T-helper 1 cell treated with Interleukin-12 subunit alpha and Interleukin-12 subunit beta and Interleukin-4 antibody, amounts not matched to agents 30 ng/mL and 1 ng/mL, for 36 hours (primary cell): ENCODE measurements at regions not wholly inside any gene's neighbourhood (a gene's known extent, or its start where the extent isn't known, plus 50 kb on each side); places are given as distances from the start of the nearest gene placed in this dataset.
"Not testable (repeated sequence)": the region's sequence is repeated elsewhere in the genome, so short reads cannot be mapped to it uniquely, and the experiment has no call there.

Experiments used
- intact Hi-C: fragments of 100-400 bp; cut with micrococcal nuclease; formaldehyde crosslinking; loops from one replicate; pipeline ENCODE4 v1.15.1; 2024

DNA sequence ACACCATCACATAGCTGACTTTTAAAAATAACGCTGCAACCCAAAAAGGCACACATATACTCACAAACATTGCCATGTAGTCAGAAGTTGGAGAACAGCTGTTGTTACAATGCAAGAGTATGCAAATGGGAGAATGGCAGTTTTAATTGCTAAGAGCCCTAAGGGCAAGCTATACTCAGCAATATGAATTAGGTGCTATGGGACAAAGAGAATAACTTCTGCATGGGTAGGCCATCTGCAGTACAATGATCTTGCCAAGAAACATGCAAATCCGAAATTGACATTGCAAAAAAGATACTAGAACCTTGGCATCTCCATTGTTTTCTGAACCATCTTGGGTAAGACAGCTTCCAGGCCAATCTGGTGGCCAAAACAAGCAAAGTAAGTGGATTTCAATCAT lies 697.8 kb downstream of the LRRIQ3 start:
- intact Hi-C loops = no loop called here

DNA sequence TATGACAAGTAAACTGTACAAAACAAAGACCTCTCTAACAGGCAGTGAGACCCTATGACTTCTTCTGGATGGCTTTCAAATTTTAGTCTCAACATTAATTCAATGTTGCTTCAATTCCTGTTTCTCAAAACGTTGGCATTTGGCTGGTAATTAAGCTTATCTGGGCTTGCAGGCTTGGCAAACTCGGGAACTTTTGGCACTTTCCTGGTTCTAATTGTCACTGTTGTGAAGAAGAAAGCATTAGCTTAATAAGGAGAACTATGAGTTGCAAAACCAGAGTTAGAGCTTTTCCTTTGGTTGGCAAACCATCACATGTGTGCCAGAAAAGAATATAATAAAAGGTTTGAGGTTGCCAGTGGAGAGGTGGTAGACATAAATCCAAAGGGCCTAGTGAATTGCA lies 698.3 kb downstream of the LRRIQ3 start:
- intact Hi-C loops = no loop called here

DNA sequence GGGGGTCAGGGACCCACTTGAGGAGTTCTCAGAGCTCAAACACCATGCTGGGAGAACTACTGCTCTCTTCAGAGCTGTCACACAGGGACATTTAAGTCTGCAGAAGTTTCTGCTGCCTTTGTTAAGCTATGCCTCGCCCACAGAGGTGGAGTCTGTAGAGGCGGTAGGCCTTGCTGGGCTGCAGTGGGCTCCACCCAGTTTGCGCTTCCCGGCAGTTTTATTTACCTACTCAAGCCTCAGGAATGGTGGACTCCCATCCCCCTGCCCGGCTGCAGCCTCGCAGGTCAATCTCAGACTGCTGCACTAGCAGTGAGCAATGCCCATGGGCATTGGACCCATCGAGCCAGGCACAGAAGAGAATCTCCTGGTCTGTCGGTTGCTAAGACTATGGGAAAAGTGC lies 706.4 kb downstream of the LRRIQ3 start:
- intact Hi-C loops = no loop called here

DNA sequence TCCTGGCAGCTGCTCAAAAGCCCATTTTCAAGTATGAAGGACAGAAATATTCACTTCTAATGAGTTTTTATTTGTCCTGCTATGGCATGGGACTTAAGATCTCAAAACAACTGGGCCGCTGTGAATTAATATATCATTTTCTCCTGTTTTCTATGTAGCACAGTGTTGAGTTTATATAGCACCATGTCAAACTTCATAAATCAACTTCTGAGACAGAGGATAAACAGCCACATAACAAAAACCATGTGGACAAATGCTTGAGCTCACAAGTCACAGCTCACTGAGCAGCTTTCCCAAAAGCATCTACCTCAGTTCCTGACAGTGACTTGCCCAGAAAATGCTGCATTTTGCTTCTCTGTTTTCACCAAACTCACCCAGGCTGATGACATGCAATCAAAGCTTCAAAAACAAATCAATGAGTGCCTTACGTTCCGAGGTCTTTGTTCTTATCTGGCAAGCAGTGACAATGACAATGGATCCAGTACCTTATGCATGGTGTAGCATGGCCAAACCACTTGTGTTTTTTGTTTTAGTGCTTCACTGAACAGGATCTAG lies 722.6 kb downstream of the LRRIQ3 start:
- intact Hi-C loops = no loop called here

DNA sequence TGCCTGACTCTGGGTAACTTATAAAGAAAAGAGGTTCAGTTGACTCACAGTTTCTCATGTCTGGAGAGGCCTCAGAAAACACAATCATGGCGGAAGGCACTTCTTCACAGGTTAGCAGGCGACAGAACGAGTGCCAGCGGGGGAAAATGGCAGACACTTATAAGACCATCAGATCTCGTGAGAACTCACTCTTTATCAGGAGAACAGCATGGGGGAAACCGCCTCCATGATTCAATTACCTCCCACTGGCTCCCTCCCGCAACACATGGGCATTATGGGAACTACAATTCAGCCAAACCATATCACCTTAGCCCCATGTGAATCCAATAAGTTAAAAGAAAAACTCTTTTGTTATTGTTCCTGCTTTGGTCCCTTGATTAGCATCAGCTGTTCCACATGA lies 725.2 kb downstream of the LRRIQ3 start:
- intact Hi-C loops = no loop called here

DNA sequence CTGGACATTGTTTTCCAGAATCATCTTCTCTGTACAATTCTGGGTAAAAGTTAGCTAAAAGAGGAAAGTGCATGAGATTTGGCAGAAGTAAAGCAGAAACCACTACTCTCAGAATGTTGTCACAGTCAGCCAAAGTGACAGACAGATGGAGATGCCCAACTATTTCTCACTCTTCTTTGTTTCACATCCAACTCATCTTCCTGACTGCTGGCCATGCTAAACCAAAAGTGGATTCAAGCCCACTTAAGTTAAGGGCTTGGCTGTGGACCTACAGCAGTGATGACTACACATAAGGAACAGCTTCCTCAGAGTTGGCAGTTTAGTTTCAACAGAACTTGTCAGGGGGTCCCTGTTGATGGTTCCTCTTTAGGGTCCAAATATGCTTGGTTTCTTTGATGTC lies 730.2 kb downstream of the LRRIQ3 start:
- intact Hi-C loops = no loop called here

DNA sequence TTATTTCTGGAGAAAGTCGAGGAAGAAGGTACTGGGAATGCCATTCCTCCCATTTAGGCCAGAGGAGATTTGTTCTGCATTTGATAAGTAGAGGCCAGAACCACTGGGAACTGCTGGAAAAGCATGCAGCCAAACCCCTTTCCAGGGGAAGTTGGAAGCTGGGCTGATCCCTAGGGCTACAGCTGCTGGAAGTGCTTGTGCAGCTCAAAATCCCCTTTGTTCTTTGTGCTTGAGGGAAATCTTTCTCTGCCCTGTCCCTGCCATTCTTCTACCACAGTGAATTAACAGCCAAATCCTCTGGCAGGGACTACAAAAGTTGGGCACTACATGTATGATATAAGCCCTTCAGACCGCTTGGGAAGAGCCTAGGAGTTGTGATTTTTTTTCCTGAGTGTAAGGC lies 734.1 kb downstream of the LRRIQ3 start:
- intact Hi-C loops = no loop called here

DNA sequence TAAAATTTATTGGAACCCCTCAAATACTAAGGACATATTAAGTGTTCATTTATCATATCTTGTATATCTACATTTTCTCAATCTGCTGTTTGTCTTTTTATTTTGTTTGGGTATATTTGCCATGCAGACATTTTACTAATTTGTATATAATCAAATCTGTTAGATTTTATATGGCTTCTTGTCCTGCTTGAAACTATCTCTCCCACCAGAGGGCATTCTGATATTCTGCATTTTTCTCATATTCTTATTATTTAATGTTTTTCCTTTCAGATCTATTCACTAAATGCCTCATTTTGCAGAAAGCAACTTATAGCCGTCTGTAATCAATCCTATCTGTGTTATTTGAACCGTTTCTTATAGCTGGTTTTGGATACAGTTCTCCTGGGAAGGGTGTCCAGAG lies 745.5 kb downstream of the LRRIQ3 start:
- intact Hi-C loops = no loop called here

DNA sequence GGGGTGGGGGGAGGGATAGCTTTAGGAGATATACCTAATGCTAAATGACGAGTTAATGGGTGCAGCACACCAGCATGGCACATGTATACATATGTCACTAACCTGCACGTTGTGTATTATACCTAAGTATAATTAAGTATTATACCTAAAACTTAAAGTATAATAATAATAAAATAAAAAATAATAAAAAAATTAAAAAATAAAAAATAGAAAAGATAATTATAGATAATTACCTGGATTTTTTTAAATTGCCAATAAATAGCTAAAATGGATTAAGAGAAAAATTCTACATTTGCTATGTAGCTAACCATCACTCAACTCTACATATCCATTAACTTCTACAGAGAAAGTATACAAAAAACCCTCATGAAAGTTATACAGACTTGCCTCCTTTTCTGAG lies 747.3 kb downstream of the LRRIQ3 start:
- intact Hi-C loops = not testable (repeated sequence)

DNA sequence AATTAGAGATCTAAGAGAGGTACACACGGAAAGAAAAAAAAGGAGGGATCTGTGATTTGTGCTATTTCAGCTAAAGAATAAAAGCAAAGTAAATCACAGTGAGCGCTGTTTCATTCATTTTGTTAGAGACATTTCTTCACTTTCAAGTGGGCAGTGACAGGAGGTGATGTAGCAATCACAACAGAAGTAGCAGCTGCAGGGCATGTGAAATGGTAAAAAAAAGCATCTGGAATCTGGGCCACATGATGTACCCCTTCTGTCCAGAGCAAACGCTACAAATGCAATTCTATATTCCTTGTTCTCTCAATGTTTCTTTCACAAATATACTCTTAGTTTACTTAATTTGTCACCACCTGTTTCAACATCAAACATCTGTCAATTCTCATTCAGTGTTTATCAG lies 786.5 kb downstream of the LRRIQ3 start:
- intact Hi-C loops = no loop called here

DNA sequence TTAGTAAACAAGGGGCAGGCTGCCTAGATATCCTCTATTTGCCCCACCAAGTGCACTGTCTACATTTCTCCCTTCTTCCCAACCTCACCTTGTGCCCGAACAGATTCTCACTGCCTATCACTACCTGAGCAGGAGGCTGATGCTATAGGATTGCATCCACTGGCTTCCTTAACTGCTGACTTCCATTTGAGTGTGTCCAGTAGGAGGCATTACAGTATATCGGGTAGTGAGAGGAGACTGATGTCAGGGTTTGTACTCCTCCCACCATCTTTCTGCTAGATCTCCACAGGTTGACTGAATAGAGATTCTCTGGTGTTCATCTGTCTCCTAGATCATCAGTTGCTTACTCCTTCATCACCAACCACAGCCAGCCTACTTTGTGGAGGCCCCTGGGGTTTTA lies 796.3 kb downstream of the LRRIQ3 start:
- intact Hi-C loops = no loop called here

DNA sequence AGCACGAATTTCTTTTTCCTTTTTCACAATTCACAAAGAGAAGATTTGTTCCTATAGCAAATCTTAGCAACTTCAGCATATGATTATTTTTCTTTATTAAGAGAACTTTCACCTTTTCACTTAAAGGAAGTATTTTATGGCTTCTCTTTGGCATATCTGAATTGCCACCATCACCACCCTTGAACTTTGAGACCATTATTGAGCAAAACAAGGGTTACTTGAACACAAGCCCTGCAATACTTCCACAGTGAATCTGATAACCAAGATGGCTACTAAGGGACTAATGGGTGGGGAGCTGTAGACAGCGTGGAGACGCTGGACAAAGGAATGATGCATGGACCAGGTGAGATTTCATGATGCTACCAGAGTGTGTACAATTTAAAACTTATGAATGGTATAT lies 815.0 kb downstream of the LRRIQ3 start:
- intact Hi-C loops = no loop called here

DNA sequence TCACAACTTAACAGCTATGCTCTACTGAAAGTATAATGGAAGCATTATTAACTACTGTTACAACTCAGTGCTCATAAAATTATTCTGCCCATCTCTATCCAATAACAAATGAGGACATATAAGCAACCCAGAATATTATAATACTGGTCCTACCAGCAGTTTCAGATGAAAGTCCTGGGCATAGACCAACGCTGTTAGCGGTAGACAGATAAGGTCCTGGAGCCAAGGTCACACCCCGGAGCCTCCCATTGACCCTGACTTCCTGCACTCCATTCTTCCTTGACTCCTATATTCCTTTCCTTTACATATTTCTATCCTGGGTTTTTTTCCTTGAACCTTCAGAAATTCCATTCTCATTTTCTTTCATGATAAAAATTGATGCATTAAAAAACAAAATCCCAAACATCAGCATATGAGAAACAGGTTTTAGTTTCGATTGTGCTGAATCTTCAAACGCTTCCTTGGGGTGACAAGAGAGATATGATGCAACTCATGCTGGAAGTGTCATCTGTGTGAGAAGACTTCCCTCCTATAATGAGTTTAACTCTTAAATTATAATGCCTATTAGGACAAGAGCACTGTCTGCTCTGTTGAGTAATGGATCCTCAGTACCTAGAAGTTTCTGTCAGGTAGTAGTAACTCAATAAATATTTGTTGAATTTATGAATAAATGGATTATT lies 831.1 kb downstream of the LRRIQ3 start:
- intact Hi-C loops = no loop called here

DNA sequence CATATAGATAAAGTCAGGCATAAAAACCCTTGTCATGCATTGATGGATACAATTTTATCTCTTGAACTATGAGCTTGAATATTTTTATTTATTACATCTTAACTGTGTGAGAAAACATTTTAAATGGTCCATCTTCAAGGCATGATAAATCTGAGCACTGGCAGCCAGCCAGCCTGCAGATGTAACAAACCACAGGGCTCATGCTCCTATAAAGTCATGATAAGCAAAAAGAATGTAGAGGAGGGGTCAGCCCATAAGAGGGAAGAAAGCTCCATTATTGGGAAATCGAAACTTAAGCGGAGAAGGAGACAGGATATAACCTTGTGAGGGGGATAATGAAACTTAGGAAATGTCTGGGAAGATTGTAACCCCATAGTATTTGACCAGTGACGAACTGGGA lies 839.0 kb downstream of the LRRIQ3 start:
- intact Hi-C loops = no loop called here

DNA sequence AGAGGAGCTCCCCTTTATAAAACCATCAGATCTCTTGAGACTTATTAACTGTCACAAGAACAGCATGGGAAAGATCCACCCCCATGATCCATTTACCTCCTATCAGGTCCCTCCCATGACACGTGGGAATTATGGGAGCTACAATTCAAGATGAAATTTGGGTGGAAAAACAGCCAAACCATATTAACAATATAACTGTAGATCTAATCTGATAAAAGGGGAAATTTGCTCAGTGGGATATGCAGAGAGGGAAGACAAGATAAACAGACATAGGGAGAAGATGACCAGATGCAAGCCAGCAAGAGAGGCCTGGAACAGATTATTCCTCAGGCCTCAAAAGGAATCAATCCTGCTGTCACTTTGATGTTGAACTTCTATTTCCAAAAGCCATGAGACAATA lies 841.5 kb downstream of the LRRIQ3 start:
- intact Hi-C loops = no loop called here

DNA sequence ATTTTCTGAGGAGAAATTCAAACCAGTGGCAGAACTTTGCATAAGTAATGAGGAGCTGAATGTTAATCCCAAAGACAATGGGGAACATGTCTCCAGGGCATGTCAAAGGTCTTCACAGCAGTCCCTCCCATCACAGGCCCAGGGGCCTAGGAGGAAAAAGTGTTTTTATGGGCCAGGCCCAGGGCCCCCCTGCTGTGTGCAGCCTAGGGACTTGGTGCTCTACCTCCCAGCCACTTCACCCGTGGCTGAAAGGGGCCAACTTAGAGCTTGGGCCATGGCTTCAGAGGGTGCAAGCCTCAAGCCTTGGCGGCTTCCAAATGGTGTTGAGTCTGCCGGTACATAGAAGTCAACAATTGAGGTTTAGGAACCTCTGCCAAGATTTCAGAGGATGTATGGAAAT lies 854.0 kb downstream of the LRRIQ3 start:
- intact Hi-C loops = no loop called here

DNA sequence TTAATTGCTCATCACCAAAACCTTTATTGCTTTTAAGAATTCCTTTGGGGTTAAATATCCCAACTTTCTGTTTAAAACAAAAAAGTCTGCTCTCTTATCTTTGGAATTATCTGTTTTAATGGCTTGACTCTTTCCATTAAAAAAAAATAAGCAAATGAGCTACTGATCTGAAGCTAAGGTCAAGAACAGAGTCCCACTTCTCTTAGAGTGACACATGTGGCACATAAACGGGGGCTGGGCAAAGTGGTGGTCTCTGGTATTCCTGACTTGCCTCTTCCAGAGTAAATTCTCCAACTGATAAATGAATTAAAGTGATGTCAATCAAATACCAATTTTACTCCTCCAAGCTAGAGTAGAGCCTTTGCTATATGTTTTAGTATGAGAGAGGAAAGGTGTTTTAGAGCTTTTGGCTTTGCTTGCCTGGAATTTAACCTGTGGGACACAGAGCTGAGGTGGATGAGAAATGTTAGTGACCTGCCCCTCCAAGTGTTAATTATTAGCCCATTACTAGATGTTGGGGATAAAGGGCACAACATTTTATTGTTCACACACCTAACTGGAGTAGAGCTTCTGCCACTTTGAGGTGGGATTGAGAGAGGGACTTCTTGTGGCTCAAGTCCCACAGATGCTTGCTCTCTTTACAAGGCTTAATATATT lies 864.0 kb downstream of the LRRIQ3 start:
- intact Hi-C loops = no loop called here

DNA sequence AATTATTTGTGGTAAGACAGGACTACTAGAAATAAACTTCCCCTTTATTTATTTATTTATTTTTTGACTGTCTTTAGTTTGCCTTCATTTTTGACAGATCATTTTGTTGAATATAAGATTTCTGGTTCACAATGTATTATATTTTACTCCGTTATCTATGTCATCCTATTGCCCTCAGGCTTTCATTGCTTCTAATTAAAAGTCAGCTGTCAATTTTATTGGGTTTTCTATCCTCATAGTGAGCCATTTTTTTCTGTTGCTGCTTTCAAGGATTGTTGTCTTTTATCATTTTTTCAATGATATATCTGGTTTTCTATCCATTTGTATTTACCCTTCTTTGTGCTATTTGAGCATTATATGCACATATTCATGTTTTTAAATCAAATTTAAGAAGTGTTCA lies 866.2 kb downstream of the LRRIQ3 start:
- intact Hi-C loops = no loop called here

DNA sequence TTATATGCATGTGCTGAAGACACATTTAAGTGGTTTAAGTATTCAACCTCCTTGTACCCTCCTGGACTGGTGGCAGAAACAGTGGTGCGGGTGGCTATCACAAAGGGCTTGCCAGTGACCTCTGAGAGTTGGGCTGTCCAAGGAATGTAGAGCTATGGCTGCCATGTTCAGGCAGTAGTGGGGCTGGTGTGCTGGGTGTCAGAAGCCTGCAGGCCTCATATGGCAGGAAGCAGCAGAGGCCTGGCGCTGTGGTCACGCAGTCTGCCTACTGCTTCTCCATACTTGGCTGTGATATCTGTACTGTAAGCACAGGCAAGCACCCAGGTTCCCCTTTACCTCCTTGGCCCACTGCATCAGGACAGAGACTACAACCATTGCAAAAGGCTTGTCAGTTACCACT lies 870.0 kb downstream of the LRRIQ3 start:
- intact Hi-C loops = no loop called here

DNA sequence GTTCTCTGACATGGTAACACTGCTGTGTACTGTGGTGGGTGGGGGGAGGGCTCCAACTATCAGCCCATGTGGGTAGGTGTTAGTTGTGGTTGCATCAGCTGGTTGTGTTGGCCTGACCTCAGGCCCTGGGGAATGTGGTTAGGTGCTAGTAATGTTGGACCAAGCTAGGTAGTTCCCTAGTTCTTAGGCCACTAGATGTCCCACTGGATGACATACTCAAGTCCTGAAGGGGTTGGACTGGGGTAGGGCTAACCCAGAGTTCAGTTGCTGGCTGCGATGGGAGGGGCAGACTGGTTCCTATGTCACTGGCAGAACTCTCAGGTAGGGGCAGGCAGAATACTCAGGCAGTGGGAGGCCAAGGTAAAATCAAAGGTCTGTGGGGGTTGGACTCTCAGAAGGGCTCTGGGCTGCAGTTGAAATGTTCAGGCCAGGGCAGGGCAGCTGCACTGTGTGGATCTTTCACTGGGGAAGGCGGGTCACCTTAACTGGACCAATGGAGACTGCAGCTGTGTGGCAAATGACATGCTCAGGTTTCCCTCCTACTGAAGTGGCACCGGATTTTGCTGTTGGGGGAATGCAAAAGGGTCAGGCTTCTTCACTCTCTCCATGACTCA lies 870.7 kb downstream of the LRRIQ3 start:
- intact Hi-C loops = no loop called here

DNA sequence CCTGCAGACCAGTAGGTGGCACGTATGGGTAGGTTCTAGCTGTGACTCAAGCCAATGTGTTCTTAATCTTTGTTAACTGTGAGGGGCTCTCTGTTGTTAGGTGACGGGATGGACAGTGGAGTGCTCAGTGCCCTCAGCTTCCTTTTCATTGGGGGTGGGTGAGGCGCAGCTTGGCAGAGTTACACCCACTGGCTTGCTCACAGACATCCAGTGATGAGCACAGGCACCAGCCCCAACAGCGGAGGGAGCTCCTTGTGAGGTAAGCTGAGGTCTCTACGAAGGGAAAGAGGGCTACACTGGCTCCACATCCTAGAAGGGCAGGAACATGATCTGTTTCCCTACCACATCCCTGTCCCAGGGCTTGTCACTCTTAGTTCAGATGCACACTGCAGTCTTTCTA lies 871.3 kb downstream of the LRRIQ3 start:
- intact Hi-C loops = no loop called here

DNA sequence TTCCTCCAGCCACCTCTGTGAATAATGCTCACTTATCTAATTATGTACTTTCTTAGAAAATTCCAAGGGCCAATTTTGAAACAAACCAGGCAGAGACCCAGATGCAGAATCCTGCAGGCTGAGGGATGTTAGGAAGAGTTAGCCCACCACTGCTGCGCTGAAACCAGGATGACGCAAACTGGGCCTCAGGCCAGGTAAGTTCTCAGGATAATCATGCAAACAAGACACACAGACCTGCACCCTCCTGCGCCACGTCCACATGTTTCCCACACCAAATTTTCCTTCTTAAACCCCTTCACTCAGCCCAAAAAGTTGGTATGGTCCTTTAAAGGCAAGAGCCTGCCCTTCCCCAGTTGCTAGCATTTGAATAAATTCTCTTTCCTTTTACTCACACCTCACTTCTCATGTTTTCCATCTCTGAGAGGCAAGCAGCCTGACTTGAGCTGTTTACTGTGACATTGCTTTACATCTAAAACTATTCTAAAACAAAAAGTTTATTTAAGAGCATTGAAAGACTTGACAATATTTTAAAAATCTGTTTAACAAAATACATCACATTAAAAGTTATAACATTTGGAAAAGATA lies 887.1 kb downstream of the LRRIQ3 start:
- intact Hi-C loops = no loop called here
